ENCODE measurements at regions not wholly inside any gene's neighbourhood (a gene's known extent, or its start where the extent isn't known, plus 50 kb on each side); places are given as distances from the start of the nearest gene placed in this dataset.

DNA sequence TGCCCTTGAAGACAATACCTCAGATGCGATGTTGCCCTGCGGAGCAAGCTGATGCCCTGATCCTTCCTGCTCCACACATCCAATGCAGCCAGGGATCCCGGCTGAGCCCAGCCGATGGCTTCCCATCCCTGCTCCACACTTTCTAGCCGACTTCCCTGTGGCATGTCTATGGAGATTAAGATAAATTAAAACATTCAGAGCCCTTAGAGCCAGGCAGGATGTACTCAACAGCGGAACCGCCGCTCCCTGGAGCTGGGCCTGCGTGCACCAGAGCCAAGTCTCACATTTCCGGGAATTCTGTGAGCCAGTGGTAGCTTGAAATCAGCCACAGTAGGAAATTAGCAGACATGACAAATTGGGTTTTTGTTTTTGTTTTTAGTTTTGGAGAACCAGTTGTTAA lies 620.6 kb downstream of the GALR1 start:
- no peak overlapping the region for H3K27ac ChIP-seq
- no peaks in the 10 kb centered on the region for H3K36me3 ChIP-seq (ENCODE audit: insufficient read depth)
- no peak overlapping the region for H3K4me3 ChIP-seq (IDR thresholded peaks at IDR 0.05; ENCODE audit: insufficient read depth, low read depth, low read length)
- no peaks in the 10 kb centered on the region for H3K79me2 ChIP-seq (ENCODE audit: insufficient read depth, low read depth)
- no peak overlapping the region for H2AFZ ChIP-seq (ENCODE audit: low read depth)
- no peaks in the 10 kb centered on the region for H4K20me1 ChIP-seq (ENCODE audit: insufficient read depth)
- H3K9ac ChIP-seq = no peak overlapping the region
- TF ChIP-seq, protein P1, sequence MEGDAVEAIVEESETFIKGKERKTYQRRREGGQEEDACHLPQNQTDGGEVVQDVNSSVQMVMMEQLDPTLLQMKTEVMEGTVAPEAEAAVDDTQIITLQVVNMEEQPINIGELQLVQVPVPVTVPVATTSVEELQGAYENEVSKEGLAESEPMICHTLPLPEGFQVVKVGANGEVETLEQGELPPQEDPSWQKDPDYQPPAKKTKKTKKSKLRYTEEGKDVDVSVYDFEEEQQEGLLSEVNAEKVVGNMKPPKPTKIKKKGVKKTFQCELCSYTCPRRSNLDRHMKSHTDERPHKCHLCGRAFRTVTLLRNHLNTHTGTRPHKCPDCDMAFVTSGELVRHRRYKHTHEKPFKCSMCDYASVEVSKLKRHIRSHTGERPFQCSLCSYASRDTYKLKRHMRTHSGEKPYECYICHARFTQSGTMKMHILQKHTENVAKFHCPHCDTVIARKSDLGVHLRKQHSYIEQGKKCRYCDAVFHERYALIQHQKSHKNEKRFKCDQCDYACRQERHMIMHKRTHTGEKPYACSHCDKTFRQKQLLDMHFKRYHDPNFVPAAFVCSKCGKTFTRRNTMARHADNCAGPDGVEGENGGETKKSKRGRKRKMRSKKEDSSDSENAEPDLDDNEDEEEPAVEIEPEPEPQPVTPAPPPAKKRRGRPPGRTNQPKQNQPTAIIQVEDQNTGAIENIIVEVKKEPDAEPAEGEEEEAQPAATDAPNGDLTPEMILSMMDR (conservative IDR thresholded peaks at IDR 0.05; ENCODE audit: low read depth, low read length) = no peak
- no peaks in the 10 kb centered on the region for H3K4me1 ChIP-seq (ENCODE audit: low read depth, poor library complexity, severe bottlenecking)
- H3K27me3 ChIP-seq (ENCODE audit: insufficient read depth, low read depth) = no peaks in the 10 kb centered on the region
- H3K4me2 ChIP-seq = no peak overlapping the region

DNA sequence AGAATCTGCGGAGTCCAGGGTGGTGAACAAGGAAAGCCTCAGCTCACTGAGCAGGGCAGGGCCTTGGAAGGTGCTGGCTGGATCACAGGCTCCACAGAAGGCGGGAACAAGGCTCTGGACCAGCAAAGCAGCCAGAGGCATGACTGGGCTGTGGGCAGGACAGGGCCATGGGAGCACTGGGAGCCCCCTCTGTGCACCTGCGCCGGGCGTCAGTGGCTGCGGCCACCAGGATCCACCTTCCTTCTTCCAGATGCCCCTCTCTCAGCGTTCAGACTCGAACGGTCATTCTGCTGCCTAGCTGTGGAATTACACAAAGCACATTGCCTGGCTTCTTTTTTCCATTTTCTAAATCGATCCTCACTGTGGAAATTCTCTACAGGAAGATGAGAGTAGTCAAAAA lies 621.2 kb downstream of the GALR1 start:
- TF ChIP-seq, protein P1 (conservative IDR thresholded peaks at IDR 0.05; ENCODE audit: low read depth, low read length) = no peak
- H3K4me3 ChIP-seq (IDR thresholded peaks at IDR 0.05; ENCODE audit: insufficient read depth, low read depth, low read length) = no peak overlapping the region
- no peak overlapping the region for H2AFZ ChIP-seq (ENCODE audit: low read depth)
- H4K20me1 ChIP-seq (ENCODE audit: insufficient read depth) = no peaks in the 10 kb centered on the region
- no peak overlapping the region for H3K9ac ChIP-seq
- no peak overlapping the region for H3K4me2 ChIP-seq
- H3K27ac ChIP-seq = no peak overlapping the region
- no peaks in the 10 kb centered on the region for H3K4me1 ChIP-seq (ENCODE audit: low read depth, poor library complexity, severe bottlenecking)
- no peaks in the 10 kb centered on the region for H3K79me2 ChIP-seq (ENCODE audit: insufficient read depth, low read depth)
- H3K36me3 ChIP-seq (ENCODE audit: insufficient read depth) = no peaks in the 10 kb centered on the region
- no peaks in the 10 kb centered on the region for H3K27me3 ChIP-seq (ENCODE audit: insufficient read depth, low read depth)

DNA sequence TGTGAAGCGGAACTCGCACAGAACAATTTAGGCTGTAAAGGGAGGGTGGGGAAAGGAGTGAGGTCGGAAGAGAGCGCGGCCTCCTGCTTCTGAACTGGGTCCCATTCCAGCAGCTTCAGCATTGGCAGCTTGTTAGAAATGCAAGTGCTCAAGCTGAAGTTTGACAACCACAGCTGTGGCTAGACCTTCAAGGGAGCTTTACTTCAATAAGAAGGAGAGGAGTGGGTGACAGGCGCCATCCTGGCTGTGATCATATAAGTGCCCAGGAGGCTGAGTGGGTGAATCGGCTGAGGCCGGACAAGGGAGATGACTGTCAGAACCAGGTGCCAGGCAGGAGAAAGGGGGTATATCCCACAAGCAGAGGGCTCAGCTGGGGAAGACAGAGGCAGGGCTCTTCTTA lies 622.5 kb downstream of the GALR1 start:
- Histone ChIP-seq H3K4me2 (no peak overlapping the region), H3K4me3 (IDR thresholded peaks at IDR 0.05; ENCODE audit: insufficient read depth, low read depth, low read length) (no peak overlapping the region), H4K20me1 (ENCODE audit: insufficient read depth) (no peaks in the 10 kb centered on the region), H3K4me1 (ENCODE audit: low read depth, poor library complexity, severe bottlenecking) (no peaks in the 10 kb centered on the region), H3K27ac (no peak overlapping the region), H3K27me3 (ENCODE audit: insufficient read depth, low read depth) (no peaks in the 10 kb centered on the region), H3K79me2 (ENCODE audit: insufficient read depth, low read depth) (no peaks in the 10 kb centered on the region), H3K36me3 (ENCODE audit: insufficient read depth) (no peaks in the 10 kb centered on the region), H2AFZ (ENCODE audit: low read depth) (no peak overlapping the region), H3K9ac (no peak overlapping the region)
- TF ChIP-seq, protein P1 (conservative IDR thresholded peaks at IDR 0.05; ENCODE audit: low read depth, low read length) = no peak

DNA sequence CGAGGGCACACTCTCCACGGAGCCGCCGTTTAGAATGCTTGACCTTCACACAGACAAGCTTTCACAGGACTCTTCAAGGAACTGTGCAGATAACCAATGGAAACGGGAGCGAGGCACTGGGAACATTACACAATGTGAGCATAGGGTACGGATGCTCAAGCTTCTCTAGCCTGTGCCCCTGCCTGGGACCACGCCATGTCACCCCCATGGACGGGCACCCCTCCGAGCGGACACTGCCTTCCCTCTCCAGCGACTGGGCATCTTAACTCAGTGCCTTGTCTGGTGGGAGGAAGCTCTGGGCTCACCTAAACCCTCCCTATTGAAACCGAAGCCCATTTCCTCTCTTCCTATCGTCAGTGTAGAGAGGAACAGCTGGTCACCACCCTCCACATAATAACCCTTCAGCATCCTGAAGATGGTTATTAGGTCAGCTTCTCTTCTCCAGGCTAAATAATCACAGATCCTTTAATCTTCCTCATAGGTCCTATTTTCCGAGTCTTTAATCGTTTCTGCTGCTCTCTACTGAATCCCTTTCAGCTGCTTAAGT lies 626.7 kb downstream of the GALR1 start:
- no peak overlapping the region for H3K4me2 ChIP-seq
- no peaks in the 10 kb centered on the region for H4K20me1 ChIP-seq (ENCODE audit: insufficient read depth)
- no peaks in the 10 kb centered on the region for H3K79me2 ChIP-seq (ENCODE audit: insufficient read depth, low read depth)
- H3K27ac ChIP-seq = no peak overlapping the region
- H3K36me3 ChIP-seq (ENCODE audit: insufficient read depth) = no peaks in the 10 kb centered on the region
- H2AFZ ChIP-seq (ENCODE audit: low read depth) = no peak overlapping the region
- TF ChIP-seq, protein P1 (conservative IDR thresholded peaks at IDR 0.05; ENCODE audit: low read depth, low read length) = no peak
- no peak overlapping the region for H3K9ac ChIP-seq
- H3K4me1 ChIP-seq (ENCODE audit: low read depth, poor library complexity, severe bottlenecking) = no peaks in the 10 kb centered on the region
- no peak overlapping the region for H3K4me3 ChIP-seq (IDR thresholded peaks at IDR 0.05; ENCODE audit: insufficient read depth, low read depth, low read length)
- H3K27me3 ChIP-seq (ENCODE audit: insufficient read depth, low read depth) = no peaks in the 10 kb centered on the region

All from KMS-11 (cell line).